GM12865 (cell line): ENCODE measurements at regions not wholly inside any gene's neighbourhood (a gene's known extent, or its start where the extent isn't known, plus 50 kb on each side); places are given as distances from the start of the nearest gene placed in this dataset.

ENCODE experiments used
- DNase-seq: peaks from one replicate; pipeline ENCODE4 v3.0.0; 2010; ENCODE audit warnings: low read depth
- H3K4me3 ChIP-seq: 2 replicates; pipeline ENCODE4 v1.5.1; 2011; ENCODE audit warnings: mild to moderate bottlenecking, low read depth, low read length, control low read depth
- TF ChIP-seq, protein P1 (sequence below): IDR thresholded peaks from 2 replicates; pipeline ENCODE4 v1.5.1; 2011; ENCODE audit warnings: low read length, control low read depth, low read depth, inconsistent platforms; ENCODE audit not compliant: insufficient read depth; ENCODE audit errors: missing control alignments

DNA sequence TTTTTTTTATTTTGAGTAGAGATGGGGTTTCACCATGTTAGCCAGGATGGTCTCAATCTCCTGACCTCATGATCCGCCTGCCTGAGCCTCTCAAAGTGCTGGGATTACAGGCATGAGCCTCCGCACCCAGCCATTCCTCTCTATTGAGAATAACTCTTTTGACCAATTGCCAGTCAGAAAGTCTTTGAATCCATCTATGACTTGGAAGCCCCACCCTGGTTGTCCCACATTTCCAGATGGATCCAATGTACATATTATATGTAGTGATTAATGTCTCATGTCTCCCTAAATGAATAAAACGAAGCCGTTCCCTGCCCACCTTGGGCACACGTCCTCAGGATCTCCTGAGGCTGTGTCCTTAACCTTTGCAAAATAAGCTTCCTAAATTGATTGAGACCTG, 228.3 kb upstream of the NLRP1 start:
- no peak for DNase-seq

DNA sequence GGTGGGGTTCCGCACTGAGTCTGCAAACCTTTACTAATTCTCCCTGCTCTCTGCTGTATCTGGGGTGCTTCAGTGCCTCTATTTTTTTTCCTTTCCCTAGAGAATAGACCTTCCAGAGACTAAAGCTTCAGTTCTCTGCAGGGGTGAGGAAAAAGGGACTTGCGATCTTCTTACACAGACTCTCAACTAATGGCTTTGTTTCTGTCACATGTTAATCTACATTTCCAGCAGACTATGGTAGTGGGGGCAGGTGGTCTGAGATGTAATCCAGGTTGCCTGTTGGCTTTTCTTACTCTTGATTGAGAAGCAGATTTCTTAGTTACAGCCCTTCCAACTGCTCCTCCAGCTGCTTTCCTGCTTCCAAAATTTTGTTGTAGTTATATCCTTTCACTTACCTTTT, 229.0 kb upstream of the NLRP1 start:
- TF ChIP-seq, protein P1, sequence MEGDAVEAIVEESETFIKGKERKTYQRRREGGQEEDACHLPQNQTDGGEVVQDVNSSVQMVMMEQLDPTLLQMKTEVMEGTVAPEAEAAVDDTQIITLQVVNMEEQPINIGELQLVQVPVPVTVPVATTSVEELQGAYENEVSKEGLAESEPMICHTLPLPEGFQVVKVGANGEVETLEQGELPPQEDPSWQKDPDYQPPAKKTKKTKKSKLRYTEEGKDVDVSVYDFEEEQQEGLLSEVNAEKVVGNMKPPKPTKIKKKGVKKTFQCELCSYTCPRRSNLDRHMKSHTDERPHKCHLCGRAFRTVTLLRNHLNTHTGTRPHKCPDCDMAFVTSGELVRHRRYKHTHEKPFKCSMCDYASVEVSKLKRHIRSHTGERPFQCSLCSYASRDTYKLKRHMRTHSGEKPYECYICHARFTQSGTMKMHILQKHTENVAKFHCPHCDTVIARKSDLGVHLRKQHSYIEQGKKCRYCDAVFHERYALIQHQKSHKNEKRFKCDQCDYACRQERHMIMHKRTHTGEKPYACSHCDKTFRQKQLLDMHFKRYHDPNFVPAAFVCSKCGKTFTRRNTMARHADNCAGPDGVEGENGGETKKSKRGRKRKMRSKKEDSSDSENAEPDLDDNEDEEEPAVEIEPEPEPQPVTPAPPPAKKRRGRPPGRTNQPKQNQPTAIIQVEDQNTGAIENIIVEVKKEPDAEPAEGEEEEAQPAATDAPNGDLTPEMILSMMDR: no peak
- no peak for DNase-seq
- H3K4me3 ChIP-seq: no peak overlapping the region

More for the DNA sequence above, 228.3 kb upstream of the NLRP1 start:
- no peak overlapping the region for H3K4me3 ChIP-seq
- TF ChIP-seq, protein P1: no peak

DNA sequence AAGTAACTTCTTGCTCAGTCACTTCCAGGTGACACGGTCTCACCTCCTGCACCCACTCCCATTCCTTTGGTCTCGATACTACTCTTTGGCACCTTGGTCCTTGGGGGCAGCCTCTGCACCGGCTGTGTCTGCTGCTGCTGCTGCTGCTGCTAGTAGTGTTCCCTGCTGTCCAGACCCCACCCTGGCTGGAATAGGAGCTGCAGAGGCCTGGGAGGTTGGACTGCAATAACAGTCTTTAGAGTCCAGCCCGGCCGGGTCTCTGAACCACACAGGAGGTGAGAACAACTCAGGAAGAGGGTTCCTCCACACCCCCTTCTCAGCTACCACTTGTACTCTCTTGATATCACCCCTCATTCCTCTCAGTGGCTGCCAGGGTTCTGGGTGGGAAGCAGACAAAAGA, 231.1 kb upstream of the NLRP1 start:
- no peak for DNase-seq
- no peak overlapping the region for H3K4me3 ChIP-seq
- TF ChIP-seq, protein P1: no peak

DNA sequence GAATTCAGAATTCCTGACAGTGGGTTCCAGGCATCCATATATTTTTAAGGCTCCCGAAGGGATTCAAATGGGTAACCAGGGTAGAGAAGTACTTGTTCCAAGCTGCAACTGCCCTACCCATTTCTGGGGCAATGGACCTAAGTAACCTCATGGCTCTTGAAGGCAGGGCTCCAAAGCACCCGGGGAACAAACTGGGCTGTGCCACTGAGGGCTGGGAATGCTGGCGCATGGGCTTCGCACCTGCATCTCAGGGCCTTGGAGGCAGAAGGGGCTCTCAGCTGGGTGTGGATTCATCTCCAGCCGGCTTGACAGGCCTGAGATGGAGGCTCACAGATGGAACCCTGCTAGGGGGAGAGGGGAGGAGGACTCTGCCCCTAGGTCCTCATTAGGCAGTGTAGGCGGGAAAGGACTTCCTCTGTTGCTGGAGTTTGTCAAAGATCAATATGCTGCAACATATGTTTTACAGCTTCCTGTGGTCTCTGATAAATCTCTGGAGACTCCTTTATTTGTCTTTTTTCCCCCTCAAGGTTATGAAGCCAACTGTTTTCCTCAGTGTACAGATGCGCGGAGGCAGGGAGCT, 232.3 kb upstream of the NLRP1 start:
- DNase-seq: no peak
- no peak overlapping the region for H3K4me3 ChIP-seq
- TF ChIP-seq, protein P1: no peak

DNA sequence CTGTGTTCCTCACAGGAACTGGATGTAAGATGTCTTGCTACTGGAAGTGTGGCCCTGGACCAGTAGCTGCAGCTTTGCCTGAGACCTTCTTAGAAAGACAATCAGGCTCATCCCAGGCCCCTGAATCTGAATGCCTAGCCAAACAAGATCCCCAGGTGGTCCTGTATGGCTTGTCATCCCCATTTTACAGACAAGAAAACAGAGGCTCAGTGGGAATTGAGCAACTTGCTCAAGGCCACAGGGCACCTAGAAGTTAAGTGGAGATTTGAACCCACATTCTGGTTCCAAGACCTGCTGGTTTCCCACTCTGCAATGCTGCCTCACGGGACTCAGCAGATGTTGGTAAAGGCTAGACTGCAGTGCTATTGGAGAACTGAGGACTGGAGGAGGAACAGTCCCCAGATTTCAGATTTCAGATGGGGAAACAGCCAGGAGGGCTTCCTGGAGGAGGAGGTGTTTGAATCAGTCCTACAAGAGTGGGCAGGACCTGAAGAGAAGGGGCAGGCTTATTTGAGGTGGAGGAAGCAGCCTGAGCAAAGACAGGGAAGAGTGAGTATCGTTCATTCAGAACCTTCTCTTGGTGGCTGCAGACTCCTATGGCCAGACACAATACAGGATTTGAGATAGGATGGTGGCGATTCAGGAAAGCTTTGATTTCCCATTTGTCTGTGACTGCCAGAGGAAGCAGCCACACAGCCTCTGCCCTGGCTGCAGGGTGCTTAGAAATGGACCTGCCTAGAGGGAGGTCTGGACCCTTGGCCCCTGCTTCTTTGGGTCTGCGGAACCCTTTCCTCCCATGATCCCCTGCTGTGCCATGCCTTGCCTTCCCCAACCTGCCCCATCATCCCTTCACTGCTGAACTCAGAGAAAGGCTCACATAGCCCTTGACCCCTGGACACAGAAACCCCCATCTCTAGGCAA, 233.4 kb upstream of the NLRP1 start:
- TF ChIP-seq, protein P1: no peak
- no peak overlapping the region for H3K4me3 ChIP-seq
- no peak for DNase-seq

DNA sequence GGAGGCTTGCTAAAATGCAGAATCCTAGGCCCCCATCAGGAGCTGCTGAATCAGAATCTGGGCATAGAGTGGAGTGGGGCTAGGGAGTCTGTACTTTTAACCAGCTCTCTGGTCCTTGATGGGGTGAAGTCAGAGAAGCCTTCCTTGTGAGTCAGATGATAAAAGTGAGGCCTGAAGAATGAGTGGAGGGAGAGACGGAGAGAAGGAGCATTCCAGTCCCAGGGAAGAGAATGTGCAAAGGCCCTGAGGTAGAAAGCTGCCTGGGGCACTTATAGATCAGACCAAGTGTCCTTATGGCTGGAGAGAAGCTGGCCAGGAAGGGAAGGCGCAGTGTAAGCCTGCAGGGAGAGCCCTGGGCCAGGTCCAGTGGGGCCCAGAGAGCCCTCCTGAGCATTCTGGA, 235.1 kb upstream of the NLRP1 start:
- no peak for DNase-seq
- no peak overlapping the region for H3K4me3 ChIP-seq
- TF ChIP-seq, protein P1: no peak
